GDM1 (cell line): ENCODE measurements at regions not wholly inside any gene's neighbourhood (a gene's known extent, or its start where the extent isn't known, plus 50 kb on each side); places are given as distances from the start of the nearest gene placed in this dataset.
A peak's percentile ranks its signal among the peaks of the same experiment; 100 is the strongest.

Experiments used
- DNase-seq: peaks from one replicate; lab custom pipeline; 2025; lab: John Stamatoyannopoulos, UW

DNA sequence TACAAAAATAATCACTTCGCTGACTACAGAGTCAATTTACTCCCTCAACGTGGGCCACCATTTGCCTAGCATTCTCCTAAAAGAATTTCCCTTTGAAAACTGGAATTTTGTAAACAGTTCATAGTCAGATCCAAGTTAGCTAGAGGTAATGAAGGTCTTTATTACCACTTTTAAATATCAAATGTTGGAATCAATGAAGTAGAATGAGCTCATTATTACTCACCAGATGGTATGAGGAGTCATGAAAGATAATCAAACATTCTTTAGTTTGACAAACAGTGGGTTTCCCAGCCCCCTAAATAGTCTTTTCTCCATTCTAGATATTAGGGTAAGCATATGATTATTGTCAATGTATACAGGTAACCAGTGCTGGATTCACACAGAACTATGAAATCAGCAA, 455.7 kb upstream of the THBS1 start:
- no peak for DNase-seq

- DNase-seq = peak; percentile 12
Measured at GRCh38 chr15:39125904-39126303, 455.0 kb upstream of the THBS1 start.

DNA sequence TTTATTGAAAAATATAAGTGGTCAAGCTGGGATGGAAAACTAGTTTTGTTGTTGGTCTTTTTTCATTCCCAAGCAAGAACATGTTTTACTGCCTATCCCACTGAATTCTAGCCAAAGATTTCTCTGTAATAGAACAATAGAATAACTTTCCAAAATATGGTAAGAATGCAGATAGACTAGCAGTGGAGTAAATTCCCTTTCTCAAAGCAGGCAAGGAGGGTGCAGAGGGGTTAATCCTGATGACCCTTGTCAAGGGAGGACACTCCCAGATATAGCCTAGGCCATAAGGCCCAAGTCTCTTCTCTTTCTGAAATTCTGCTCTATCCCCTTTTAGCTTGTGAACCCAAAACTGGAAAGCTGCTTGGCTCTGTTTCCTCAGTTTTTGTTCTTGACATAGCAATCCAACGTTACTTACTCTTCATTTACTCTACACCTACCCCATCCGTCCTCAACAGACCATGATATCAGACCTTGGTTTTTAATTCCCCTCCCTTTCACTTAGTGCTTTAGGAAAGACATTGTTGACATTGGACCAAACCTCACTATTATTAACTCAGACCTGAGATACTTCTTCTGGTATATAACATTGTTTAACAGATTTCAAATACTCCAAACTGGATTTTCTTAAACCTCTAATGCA, 453.6 kb upstream of the THBS1 start:
- DNase-seq = no peak

DNA sequence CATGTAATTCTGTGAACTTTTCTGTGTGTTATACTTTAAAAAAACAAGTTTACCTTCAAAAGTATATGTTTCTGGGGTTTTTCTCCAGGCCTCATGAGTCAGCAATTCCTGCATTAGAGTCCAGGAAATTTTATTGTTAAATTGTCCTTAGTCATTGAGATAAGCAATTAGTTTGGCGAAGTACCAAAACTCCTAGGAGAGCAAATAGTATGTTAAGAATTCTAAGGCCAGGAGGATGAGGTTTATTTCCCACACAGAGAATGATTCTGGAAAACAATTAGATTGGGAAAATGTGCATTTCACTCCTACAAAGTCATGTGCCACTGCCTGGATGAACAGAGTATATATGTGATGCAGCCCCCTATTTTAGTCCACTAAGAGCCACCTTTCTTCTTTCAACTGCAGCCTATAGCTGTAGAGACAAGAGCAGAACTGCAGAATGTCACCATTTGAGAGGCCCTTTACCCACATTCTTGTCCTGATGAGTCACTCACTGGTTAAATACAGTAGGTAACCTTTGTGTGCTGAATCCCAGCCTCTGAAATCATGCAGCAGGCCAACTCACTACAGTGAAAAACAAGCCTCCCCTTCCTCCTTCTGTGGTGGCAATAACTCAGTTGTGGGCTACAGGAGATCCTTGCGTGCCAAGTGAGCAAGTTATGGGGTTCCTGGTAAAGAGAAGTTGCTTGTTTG, 452.8 kb upstream of the THBS1 start:
- peak; percentile 7 for DNase-seq

DNA sequence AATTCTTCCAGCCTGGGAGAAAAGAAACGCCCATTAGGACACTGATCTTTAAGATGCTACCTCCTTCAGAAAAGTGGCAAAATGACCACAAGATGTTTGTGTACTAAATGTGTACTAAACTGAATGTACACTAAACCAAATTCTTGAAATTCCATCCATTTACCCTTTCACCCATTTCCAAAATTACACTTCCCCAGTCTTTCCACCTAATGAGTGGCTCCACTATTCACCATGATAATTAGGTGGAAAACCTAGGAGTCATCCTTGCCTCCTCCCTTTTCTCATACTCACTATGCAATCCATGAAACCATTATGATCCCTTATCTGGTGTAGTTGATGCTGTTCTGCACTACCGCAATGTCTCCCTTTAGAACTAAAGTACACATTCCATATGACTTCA, 452.1 kb upstream of the THBS1 start:
- no peak for DNase-seq

DNA sequence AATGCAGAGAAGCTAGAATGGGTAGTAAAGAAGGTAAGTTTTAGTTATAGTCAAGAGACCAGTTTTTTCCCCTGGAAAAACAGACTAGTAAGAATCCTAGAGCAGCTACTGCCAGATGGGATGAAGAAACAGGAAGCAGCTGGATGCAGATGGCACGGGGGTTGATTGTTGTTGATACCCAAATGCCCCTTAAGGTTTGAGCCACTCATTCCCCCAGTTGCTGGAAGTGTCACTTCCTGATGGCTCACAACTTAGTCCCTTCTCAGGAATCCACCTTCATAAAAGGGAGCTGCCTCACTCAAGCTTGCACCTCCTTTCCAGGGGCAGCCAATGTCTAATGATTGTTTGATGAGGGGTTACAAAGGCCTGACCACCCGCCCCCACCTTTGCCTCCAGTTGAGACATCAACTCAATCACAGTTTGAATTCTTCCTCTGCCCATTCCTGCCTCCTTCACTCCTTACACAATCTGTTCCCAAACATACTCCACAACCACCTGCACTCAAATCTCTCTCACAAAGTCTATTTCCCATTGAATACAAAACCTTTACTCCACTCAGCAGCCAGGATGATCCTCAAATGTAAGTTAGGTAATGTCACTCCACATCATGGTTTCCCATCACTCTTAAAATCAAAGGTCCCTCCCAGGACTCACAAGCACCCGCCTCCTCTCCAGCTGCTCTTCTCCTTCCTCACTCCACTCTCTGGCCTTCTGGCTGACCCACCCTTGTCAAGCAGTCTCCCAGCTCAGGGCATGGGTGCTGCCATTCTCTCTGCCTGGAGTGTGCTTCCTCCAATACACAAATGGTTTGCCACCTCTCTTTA, 450.1 kb upstream of the THBS1 start:
- DNase-seq = no peak

- no peak for DNase-seq
Measured at GRCh38 chr15:39131609-39132008, 449.3 kb upstream of the THBS1 start.

- no peak for DNase-seq
Measured at GRCh38 chr15:39132070-39132469, 448.8 kb upstream of the THBS1 start.

DNA sequence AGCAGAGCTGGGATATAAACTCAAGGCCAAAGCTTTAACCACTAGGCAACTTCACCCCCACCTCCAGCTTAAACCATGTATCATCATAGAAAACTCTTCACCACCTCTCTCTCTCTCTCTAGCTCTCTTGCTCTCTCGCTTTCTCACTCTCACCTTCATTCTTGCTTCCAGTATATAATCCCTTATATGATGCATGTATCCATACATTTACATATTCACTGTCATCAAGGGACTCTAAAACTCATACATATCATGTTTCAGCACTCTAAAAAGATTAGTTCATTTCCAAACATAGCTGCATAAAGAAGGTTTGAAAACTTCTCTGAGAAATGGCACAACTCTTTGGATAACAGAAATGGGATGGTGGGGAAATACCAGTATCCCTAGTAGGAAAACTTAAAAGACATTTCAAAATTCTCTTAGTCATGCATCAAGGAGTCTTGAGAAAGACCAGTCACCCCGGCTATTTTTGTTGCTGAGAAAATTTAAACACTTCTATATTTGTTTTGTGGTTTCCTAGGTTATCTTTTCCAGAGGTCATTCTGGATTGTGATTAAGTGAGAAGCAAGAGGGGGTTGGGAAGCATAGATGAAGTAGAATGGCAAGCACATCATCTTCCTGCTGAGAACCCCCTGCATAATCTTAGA, 447.8 kb upstream of the THBS1 start:
- no peak for DNase-seq

- DNase-seq = no peak
Measured at GRCh38 chr15:39134282-39134681, 446.6 kb upstream of the THBS1 start.

DNA sequence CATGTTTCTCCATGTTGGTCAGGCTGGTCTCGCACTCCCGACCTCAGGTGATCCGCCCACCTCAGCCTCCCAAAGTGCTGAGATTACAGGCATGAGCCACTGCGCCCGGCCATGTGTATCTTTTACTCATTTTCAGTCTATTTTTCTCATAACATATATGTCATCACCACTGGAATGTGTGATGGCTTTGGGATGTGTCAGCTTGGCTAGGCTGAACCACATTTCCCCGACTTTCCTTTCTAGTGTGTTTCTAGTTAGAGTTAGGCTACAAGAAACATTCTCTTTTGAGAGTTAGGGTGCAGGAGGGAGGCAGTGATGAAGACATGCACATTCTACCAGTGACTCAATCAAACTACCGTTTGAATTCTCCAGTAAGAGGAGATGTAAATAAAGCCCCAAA, 444.9 kb upstream of the THBS1 start:
- DNase-seq = no peak

DNA sequence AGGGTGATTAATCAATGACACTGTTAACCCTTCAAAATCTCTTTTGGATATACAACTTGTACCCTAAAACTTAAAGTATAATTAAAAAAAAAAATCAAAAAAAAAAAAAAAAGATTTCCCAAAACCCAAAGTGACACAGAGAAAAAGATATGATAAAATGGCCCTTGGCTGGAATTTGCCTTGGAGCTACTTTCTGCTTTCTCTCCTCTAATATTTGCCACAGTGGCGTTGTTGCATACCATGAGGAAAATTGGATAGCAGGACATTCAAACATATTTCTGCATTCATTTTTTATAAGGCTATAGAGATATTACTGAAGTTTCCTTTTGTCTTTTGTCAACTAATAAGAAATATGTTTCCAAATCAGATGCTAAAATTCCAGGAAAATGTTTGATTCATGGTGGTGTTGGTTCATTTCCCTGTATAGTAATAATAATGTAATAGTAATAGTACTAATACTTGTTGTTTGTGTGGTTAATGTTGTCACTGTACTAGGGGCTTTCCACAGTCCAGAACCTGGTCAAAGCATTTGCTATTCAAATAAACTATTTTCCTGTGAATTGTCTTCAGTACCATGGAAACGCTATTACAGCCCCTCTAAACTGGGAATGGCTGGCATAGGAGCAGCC, 441.3 kb upstream of the THBS1 start:
- DNase-seq = no peak

DNA sequence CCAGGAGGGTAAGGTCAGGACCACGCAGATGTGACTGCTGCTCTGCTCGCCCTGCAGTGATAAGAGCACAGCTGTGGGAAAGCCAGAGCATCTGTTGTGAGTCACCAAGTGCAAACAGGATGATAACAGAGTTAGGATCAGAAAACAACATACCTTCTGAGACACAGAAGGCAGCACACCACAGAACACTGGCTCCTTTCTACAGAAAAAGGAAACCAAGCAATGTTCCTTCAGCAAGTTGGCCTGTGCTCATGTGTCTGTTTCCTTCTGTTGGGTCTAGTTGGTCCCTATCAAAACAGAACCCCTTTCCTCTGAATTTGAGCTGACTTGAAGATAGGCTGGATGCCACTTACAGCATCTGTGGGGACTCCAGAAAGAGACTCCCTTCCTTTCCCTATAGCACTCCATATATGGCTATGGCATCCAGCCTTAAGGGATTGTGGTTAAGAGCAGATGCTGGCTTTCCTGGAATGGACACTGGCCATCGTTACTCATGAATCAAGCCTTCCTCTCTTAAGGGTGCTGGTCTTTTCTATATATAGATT, 440.7 kb upstream of the THBS1 start:
- no peak for DNase-seq

DNA sequence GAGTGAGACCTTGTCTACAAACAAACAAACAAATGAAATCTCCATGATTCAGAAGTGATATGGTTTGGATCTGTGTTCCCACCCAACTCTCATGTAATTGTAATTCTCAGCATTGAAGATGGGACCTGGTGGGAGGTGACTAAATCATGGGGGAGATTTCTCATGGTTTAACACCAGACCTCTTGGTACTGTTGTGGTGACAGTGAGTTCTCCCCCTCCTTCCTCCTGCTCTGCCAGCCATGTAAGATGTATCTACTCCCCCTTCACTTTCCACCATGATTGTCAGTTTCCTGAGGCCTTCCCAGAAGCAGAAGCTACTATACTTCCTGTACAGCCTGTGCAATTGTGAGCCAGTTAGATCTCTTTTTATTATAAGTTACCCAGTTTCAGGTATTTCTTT, 438.4 kb upstream of the THBS1 start:
- DNase-seq = no peak

GRCh38 chr15:39143479-39143878, 437.4 kb upstream of the THBS1 start:
- no peak for DNase-seq

DNA sequence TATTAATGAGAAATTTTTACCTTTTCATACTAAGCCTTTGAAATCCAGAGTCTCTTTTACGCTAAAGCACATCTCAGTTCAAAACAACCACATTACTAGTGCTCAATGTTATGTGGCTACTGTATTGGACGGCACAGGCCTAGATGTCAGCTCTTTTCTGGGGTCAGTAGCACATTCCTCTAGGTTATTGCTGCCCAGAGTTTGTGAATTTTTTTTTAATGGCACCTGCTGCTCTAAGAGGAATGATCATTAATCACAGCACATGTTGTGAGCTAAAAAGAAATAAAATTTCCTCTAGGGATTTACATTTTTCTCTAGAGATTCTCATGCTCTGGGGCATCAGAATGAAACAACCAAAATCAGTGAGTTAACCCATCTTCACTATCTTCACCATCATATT, 436.8 kb upstream of the THBS1 start:
- DNase-seq = no peak

DNA sequence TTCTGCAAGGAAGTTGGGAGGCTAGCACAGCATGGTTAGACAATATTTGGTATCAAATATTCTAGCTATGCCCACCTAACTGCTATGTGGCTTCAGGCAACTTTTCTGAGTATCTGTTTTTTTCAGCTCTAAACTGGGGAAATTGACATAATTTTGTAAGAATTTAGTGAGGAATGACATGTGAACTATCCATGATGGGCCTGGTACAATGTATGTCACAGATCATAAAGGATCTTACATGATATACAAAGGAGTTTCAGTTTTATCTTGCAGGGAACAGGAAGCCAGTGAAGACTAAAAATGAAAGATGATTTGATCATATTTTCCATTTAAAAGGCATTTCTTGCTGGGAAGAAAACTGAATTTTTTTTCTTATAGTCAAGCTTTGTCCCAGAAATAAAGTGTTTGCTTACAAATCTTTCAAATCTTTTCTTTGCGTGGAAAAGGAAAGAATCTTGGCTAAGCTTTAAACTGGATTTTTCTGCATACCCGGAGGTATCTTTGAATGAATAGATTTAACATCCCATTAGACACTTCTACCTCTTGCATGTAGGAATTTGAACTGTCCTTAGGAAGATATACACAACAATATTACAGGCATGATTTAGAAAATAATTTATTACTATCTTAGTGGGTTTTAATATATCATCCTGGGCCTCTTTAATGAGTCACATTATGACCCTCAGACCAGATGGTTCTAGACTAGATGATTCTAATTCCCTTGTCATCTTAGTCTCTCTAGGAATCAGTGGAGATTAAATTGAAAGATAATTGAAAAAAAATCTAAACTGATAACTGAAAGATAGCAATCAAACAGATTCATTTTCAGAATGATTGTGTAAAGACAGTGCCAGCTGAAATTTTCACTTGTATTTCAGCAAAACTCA, 436.0 kb upstream of the THBS1 start:
- no peak for DNase-seq

DNA sequence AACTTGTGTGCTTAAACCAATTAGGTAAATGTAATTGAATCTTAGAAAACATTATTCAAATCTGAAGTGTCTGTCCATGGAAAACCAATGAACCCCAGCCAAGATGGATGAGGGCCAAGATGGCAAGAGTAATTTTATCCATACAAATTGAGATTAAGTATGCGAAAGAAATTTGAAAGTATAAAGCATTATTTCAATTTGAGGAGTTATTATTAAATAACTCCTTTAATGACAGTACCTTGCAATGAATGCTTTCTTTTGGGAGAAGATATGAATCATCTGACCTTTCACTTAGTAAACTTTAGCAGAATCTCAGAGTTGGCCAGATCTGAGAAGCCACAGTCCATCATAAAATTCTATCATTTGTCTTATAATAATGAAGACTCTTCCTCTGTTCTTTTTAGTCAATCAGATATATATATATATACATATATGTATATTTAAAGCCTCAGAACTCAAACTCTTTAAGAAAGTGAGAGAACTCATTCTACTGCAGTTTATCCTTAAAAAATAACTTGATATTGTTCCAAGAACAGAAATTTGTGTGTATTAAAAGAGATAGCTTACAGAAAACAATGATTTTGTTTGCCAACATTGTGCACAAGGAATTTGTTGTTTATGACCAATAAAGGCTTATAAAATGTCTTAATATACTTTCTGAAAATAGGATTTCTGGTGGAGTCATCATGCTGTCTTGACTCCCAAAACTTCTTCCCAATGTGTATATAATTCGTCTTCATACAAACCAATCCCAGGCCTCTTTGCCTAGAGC, 434.8 kb upstream of the THBS1 start:
- no peak for DNase-seq

- DNase-seq = no peak
Measured at GRCh38 chr15:39149636-39150150, 431.2 kb upstream of the THBS1 start.

DNA sequence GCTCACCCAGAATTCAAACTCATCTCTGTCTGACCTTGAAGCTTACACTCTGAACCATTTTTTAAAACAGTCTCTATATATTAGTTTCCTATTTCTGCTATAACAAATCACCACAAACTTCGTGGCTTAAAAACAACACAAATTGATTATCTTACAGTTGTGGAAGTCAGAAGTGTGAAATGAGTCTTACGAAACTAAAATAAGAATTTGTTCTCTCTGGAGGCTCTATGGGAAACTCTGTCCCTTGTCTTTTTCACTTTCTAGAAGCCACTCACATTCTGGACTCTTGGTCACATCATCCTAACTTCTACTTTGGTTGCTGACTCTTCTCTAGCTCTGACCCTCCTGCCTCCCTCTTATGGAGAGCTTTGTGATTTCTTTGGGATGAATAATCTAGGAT, 429.3 kb upstream of the THBS1 start:
- no peak for DNase-seq
